Gastroesophageal sphincter (tissue), 4 donors: ENCODE measurements at regions not wholly inside any gene's neighbourhood (a gene's known extent, or its start where the extent isn't known, plus 50 kb on each side); places are given as distances from the start of the nearest gene placed in this dataset.

Experiments used
- ATAC-seq: fragments of 150-250 bp; one replicate; pipeline ENCODE4 v1.9.1; 2016; ENCODE audit warnings: mild to moderate bottlenecking, moderate library complexity
- H3K27ac ChIP-seq, 4 donors: fragments of 200-600 bp; sonication (generic) in 3 of 4; 1 replicate in 3 of 4; 2 replicates in 1 of 4; pipeline ENCODE4 v1.5.1; 2016 to 2019
- H3K27me3 ChIP-seq: fragments of 200-600 bp; sonication (generic); one replicate; pipeline ENCODE4 v1.5.1; 2019
- H3K36me3 ChIP-seq, 2 donors: fragments of 200-600 bp; sonication (generic); one replicate each; pipeline ENCODE4 v1.5.1; 2019; ENCODE audit warnings: control low read depth in 1 of 2
- H3K4me1 ChIP-seq, 3 donors: fragments of 200-600 bp; sonication (generic); 1 replicate in 2 of 3; 2 replicates in 1 of 3; pipeline ENCODE4 v1.5.1; 2016 to 2019; ENCODE audit warnings: control low read depth in 2 of 3
- H3K4me3 ChIP-seq, 2 donors: fragments of 200-600 bp; sonication (generic); one replicate each; pipeline ENCODE4 v1.5.1; 2019; ENCODE audit warnings: mild to moderate bottlenecking in 1 of 2, moderate library complexity in 1 of 2
- H3K9me3 ChIP-seq, 3 donors: fragments of 200-600 bp; sonication (generic); one replicate each; pipeline ENCODE4 v1.5.1; 2017 to 2019; ENCODE audit warnings: control low read depth in 2 of 3
- CTCF ChIP-seq, 4 experiments: fragments of 200-600 bp in 2 of 4; fragments of 450-650 bp in 2 of 4; sonication (generic) in 1 of 4; IDR thresholded peaks; one replicate each; pipeline ENCODE4 v1.5.1; 2017 to 2019; ENCODE audit warnings: antibody characterized with exemption in 4 of 4, mild to moderate bottlenecking in 2 of 4, moderate library complexity in 2 of 4
- EP300 ChIP-seq: sonication (generic); formaldehyde crosslinking; IDR thresholded peaks from one replicate; pipeline ENCODE4 v1.6.1; 2017; ENCODE audit warnings: antibody characterized with exemption, mild to moderate bottlenecking
- POLR2A ChIP-seq, 2 donors: fragments of 450-650 bp; IDR thresholded peaks; one replicate each; pipeline ENCODE4 v1.6.1; 2017; ENCODE audit warnings: antibody characterized with exemption in 2 of 2, mild to moderate bottlenecking in 2 of 2, moderate library complexity in 1 of 2
- POLR2AphosphoS5 ChIP-seq: sonication (generic); formaldehyde crosslinking; IDR thresholded peaks from one replicate; pipeline ENCODE4 v1.6.1; 2017; ENCODE audit warnings: antibody characterized with exemption
- WGBS, 2 donors: methylation state at CpG; one replicate each; pipeline ENCODE4 v1.1.5; 2018; ENCODE audit warnings: low coverage in 1 of 2; 5-methylcytosine and 5-hydroxymethylcytosine counted together

DNA sequence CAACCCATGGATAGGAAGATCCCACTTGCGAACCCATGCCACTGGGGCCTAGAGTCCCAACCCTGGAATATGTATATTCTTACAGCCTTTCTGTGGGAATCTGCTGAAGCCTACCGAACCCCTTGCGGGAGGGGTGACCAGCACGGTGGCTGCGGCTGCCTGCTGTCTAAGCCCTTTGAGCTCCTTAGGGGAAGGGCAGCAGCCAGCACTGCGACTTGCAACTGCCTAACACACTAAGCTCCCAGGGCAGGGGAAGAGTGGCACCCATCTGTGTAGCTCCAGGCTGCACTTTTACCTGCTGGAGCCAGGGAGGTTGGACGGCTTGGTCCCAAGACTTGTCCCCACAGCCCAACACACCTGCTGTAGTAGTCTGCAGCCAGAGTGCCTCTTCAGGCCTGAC, 1968.7 kb upstream of the FLRT2 start:
- no peaks in the 10 kb centered on the region for H3K4me1 ChIP-seq
- H3K27me3 ChIP-seq = no peaks in the 10 kb centered on the region
- no peaks in the 10 kb centered on the region for H3K36me3 ChIP-seq
- no CpG with 5 or more reads among the region's 7 CpGs for WGBS, 2 donors
- ATAC-seq = no peak
- no peak for TF ChIP-seq EP300
- H3K27ac ChIP-seq = no peak overlapping the region
- no peak overlapping the region for H3K4me3 ChIP-seq
- no peaks in the 10 kb centered on the region for H3K9me3 ChIP-seq

DNA sequence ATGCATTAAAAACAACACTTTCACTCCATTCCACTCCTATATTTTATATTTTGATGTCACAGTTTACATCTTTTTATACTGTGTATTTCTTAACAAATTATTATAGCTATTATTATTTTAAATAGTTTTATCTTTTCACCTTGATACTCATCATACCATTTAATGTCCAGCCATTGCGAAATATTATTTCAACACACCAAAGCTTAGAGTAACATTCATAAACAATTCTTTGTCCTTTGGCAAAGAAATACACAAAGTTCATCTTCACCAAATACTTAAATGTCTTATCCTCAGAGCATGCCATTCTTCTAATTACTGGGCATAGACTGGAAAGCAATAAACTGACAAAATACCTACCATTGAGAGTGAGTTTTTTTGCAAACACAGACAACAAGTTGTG, 1963.4 kb upstream of the FLRT2 start:
- ATAC-seq = no peak
- TF ChIP-seq POLR2AphosphoS5 (no peak), POLR2A (IDR thresholded peaks at IDR 0.05) (no peak), EP300 (no peak), CTCF (IDR thresholded peaks at IDR 0.05) (no peak)
- Histone ChIP-seq H3K4me3 (no peak overlapping the region), H3K4me1 (no peaks in the 10 kb centered on the region), H3K9me3 (no peaks in the 10 kb centered on the region), H3K27me3 (no peaks in the 10 kb centered on the region), H3K27ac (no peak overlapping the region), H3K36me3 (no peaks in the 10 kb centered on the region)
- WGBS, 2 donors = 86 to 100% methylated on average over 1 of the region's 1 CpG

- Histone ChIP-seq H3K27me3 (no peaks in the 10 kb centered on the region), H3K4me1 (no peaks in the 10 kb centered on the region), H3K9me3 (no peaks in the 10 kb centered on the region), H3K27ac (no peak overlapping the region), H3K4me3 (no peak overlapping the region), H3K36me3 (no peaks in the 10 kb centered on the region)
- WGBS, 2 donors = 60 to 100% methylated on average over 1 of the region's 1 CpG
- TF ChIP-seq POLR2A (IDR thresholded peaks at IDR 0.05) (no peak), EP300 (no peak), CTCF (IDR thresholded peaks at IDR 0.05) (no peak), POLR2AphosphoS5 (no peak)
- no peak for ATAC-seq
These were observed 1961.8 kb upstream of the FLRT2 start for GRCh38 chr14:83568141-83568540.

DNA sequence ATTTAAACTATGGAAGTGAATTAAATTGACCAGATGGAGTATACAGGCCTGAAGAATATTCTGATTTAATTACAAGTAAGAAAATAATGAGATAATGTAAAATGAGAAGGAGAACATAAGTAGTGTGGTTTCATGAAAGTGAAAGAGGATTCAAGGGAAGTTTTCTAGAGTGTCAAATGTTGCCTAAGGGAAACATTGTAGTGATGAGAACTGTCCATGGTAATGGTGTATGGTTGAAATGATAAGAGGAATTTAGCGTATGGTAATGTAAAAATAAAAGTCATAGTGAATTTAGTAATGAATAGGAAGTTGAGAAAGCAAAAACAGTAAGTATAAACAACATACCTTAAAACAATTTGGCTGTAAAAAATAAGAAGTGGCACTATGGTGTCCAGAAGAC, 1954.6 kb upstream of the FLRT2 start:
- WGBS, 2 donors = 68 to 78% methylated on average over 1 of the region's 1 CpG
- no peaks in the 10 kb centered on the region for H3K9me3 ChIP-seq
- no peak overlapping the region for H3K4me3 ChIP-seq
- no peak for ATAC-seq
- no peak overlapping the region for H3K27ac ChIP-seq
- no peaks in the 10 kb centered on the region for H3K4me1 ChIP-seq
- no peaks in the 10 kb centered on the region for H3K27me3 ChIP-seq
- H3K36me3 ChIP-seq = no peaks in the 10 kb centered on the region
- no peak for TF ChIP-seq CTCF (IDR thresholded peaks at IDR 0.05)
- no peak for TF ChIP-seq POLR2AphosphoS5
- TF ChIP-seq POLR2A (IDR thresholded peaks at IDR 0.05) = no peak
- TF ChIP-seq EP300 = no peak

GRCh38 chr14:83583201-83583600, 1946.7 kb upstream of the FLRT2 start:
- Histone ChIP-seq H3K36me3 (no peaks in the 10 kb centered on the region), H3K4me1 (no peaks in the 10 kb centered on the region), H3K4me3 (no peak overlapping the region), H3K27me3 (no peaks in the 10 kb centered on the region), H3K9me3 (no peaks in the 10 kb centered on the region), H3K27ac (no peak overlapping the region)
- TF ChIP-seq EP300 = no peak
- TF ChIP-seq POLR2AphosphoS5 = no peak
- TF ChIP-seq POLR2A (IDR thresholded peaks at IDR 0.05) = no peak
- TF ChIP-seq CTCF (IDR thresholded peaks at IDR 0.05) = no peak
- no peak for ATAC-seq

- no peak for ATAC-seq
- 80 to 91% methylated on average over 2 to 12 of the region's 13 CpGs for WGBS, 2 donors
- Histone ChIP-seq H3K9me3 (no peaks in the 10 kb centered on the region), H3K4me3 (no peak overlapping the region), H3K36me3 (no peaks in the 10 kb centered on the region), H3K27me3 (no peaks in the 10 kb centered on the region), H3K4me1 (no peaks in the 10 kb centered on the region), H3K27ac (no peak overlapping the region)
- TF ChIP-seq POLR2A (IDR thresholded peaks at IDR 0.05) (no peak), CTCF (IDR thresholded peaks at IDR 0.05) (no peak), EP300 (no peak), POLR2AphosphoS5 (no peak)
These were observed 1935.1 kb upstream of the FLRT2 start for GRCh38 chr14:83594874-83595273.
